Activated CD8-positive, alpha-beta memory T cell treated with anti-CD3 and anti-CD28 coated beads for 1 hour (primary cell): ENCODE measurements at regions not wholly inside any gene's neighbourhood (a gene's known extent, or its start where the extent isn't known, plus 50 kb on each side); places are given as distances from the start of the nearest gene placed in this dataset.
"Not testable (repeated sequence)": the region's sequence is repeated elsewhere in the genome, so short reads cannot be mapped to it uniquely, and the experiment has no call there.

Source experiments
- DNase-seq, 2 donors: peaks; one replicate each; pipeline ENCODE4 v3.0.0-alpha.2; 2020; ENCODE audit warnings: low read depth in 1 of 2; ENCODE audit errors: extremely low read depth in 1 of 2

DNA sequence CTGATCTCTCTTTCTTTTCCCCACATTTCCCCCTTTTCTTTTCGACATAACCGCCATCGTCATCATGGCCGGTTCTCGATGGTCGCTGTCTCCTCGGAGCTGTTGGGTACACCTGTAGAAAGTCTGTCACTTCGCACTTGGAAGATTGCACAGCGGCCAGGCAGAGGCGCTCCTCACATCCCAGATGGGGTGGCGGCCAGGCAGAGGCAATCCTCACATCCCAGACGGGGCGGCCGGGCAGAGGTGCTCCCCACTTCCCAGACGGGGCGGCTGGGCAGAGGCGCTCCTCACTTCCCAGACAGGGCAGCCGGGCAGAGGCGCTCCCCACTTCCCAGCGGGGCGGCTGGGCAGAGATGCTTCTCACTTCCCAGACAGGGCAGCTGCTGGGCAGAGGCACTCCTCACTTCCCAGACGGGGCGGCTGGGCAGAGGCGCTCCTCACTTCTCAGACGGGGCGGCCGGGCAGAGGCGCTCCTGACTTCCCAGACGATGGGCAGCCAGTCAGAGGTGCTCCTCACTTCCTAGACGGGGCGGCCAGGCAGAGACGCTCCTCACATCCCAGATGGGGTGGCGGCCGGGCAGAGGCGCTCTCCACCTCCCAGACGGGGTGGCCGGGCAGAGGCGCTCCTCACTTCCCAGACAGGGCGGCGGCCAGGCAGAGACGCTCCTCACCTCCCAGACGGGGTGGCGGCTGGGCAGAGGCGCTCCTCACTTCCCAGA, 110.7 kb downstream of the C5orf15 start:
- not testable (repeated sequence) for DNase-seq

DNA sequence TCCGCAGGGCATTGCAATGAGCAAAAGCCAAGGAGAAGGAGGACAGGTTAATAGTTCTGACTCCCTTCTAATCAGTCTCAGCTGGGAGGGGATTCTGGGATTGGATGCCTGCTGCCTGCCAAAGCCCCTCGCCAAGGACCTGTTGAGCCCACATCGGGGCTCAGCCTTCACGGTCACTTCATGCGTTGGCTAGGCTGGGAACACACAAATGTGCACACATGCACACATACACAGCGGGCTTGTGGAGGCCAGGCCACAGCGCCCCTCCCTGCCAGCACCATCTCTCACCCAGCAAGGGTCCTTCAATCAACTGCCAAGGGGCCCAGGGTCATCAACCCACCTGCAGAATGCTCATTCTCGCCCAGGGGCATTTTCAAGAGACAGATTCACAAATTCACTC, 113.9 kb downstream of the C5orf15 start:
- DNase-seq: no peak

DNA sequence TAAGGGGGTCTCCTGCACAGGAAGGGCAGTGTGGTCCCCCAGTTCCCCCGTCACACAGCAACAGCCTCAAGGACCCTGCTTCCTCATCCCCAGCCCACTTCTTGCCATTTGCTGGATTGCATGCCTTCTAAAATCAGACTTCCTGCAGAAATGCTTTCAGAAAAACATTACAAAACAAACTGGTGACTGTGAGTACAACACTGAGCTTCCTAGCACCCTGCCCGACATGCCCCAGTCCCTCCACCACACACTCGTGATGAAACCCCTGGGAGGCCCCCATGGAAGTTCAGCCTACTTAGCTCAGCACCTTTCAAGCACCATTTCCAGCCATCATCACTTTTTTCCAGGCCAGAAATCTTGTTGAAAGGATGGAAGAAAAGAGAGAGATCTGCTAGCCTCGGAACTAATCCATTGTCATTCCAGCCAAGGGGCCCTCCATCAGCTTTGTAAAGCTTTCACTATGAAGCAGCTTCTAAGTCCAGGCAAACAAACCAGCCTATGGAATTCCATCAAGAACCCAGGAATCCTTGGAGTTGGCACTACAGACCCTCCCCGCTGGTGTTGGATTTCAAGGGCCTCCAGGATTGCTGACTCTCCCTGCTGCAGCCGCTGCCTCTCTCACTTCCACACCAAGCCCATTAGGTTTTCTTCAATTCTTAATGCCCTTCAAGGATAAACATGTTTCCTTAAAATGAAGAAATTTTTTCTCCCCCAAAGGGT, 114.6 kb downstream of the C5orf15 start:
- no peak for DNase-seq

DNA sequence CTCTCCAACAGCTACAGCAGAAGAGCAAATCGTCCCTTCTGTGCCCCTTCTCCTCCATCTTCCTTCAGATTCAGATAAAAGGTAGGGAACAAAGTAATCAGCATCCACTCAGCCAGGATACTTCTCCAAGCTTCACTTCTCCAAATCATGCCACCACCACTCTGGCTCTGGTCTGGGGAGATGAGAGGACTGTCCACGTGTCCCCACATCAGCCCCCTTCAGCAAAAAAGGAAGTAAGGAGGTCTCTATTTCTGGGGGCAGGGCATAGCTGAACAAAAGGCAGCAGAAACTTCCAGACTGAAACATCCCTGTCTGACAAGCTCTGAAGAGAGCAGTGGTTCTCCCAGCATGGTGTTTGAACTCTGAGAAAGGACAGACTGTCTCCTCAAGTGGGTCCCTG, 116.9 kb downstream of the C5orf15 start:
- DNase-seq: no peak

DNA sequence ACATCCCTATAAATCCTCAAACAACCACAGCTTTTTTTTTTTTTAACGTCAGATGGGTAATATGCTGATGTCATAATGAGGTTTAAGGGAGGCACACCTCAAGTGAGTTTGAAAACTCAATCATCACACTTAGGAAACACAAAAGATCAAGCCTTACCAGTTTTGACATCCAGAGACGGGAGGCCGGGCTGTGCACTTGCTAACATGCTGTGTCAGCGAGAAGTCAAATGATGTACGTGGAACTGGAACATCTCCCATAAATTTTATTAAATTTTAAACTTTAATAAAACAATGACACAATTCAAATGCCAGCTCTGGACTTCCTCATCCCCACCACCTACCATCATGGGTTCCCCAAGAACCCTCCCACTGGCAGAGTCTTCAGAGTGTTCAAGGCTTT, 117.6 kb downstream of the C5orf15 start:
- no peak for DNase-seq

DNA sequence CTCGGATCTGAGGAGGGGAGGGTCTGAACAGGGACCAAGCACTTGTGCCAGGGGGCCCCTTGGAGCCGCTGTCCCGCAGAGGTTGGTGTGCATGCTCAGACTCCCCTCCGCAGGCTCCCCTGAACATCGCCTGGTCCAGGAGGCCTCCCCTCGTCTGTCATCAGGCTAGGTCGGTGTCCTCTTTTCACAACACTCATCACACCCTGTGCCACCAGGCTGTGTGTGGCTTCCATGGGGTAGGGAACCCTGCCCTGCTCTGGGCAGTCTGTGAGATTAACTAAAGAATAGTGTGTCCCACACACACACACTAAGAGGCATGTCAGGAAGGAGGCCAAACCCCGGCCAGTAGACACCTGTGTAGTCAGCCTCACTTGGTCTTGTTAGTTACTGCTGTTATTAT, 119.3 kb downstream of the C5orf15 start:
- DNase-seq: no peak

DNA sequence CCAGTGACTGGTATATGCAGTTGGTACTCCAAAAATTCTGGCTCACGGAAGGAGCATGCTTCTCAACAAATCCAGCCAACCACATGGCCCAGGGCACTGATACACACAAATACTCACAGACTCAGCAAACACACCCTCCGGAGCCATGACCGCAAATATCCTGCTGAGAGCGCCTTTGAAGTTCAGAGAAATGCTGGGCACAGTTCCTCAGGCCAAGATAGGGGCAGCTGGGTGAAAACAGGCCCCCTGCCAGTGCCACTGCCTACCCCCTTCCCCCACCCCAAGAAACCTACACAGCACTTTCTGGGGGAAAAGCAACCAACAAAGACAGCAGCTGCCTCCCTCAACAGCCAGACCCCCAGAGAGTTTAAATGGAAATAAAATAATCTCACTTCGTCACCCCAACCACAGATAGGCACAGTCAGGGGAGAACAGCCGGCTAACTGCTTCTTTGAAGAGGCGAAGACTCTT, 120.0 kb downstream of the C5orf15 start:
- no peak for DNase-seq

DNA sequence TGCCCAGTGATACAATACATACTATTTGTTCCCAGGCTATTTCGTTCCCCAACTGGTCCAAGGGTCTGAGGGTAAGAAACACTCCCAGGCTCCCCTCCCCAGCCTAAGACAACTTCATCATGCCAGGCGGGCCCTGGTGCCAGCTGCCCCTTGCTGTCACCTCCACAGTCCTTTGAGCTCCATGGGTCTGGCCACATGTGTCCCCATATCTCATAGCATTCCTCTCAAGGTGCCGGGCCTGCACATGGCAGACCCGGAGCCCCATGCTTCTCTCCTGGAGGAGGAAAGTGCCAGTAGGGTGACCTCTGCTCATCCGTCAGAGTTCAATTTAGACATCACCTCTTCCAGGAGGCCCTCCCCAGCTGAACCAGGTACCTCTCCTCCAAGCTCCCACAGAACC, 120.5 kb downstream of the C5orf15 start:
- DNase-seq: no peak

DNA sequence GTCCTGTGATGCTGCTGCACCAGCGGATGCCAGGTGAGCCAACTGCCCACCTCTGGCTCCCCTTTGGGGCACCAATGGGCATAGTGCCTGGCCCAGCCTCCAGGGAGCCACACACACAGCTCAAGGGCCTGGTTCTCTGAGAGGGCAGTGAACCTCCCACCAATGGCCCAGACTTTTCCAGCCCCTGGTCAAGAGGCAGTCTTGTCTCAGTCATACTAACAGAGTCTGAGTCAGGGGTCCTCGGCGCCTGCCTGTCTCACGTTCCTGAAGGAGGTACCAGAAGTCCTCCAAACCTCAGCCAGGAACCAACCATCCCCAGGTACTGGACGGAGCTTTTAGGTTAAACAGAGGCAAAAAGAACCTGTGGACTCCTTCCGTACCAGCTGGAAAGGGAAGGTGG, 121.1 kb downstream of the C5orf15 start:
- no peak for DNase-seq

DNA sequence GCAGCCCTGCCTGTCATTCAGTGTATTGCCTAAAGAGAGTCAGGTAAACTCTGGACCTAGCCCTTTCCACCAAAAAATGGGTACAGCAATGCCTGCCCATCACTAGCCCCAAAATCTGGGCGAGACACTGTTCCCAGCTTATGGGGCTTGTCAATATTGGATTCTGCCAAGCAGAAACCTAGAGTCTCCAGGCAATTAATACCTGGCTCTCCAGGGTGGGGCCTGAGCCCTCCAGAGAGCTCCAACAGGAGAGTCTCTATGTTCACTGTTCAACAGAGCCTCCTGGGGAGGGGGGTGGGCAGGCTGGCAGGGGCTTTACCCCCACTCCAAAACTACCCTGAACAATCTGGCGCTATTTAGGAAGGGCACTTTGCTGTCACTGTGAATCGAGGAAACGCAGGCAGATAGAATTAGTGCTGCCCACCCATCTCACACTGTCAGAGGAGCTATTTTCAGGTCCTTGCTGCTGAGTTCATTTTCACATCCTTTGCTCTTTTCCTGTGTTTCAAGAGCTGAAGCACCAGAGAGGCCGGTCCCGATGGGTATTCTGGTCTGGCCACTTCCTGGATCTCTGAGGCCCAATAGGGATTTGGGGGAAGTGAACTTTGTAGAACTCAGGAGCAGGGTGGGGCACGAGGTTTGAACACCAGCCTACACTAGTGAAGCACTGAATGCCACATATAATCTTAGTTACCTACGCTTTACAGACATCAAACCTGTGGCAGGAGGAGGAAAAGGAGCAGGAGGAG, 121.8 kb downstream of the C5orf15 start:
- DNase-seq: no peak

DNA sequence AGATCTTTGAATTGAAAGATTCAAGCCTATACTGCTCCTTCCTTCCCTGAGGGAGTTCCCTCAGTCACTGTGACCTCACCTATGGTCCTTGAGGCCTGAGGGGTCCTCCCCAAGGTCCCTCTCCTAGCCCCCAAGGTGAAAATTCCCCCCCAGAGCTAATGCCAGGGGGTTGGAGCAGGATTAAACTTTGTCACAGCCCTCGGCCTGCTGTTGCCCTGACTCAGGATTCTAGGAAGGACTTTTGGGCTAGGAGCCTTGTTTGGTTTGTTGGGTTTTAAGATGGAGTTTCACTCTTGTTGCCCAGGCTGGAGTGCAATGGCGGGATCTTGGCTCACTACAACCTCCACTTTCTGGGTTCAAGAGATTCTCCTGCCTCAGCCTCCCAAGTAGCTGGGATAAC, 123.2 kb downstream of the C5orf15 start:
- no peak for DNase-seq

DNA sequence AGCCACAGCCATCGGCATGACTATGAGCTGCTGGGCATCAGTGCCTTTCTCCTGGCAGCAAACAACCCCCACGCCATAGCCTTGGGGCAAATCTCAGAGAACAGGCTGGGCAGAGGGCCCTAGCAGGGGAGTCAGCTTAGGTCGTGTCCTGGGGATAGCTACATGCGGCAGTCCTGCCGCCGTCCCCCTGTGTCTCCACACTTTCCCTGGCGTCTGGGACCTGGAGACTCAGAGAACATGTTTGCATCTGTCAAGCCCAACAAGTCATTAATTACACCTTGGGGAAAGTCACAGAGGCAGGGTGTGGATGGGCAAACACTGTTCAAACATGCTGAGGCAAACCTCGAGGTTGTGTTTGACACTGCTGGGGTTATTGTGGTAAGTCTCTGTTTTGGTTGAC, 123.6 kb downstream of the C5orf15 start:
- DNase-seq: no peak

DNA sequence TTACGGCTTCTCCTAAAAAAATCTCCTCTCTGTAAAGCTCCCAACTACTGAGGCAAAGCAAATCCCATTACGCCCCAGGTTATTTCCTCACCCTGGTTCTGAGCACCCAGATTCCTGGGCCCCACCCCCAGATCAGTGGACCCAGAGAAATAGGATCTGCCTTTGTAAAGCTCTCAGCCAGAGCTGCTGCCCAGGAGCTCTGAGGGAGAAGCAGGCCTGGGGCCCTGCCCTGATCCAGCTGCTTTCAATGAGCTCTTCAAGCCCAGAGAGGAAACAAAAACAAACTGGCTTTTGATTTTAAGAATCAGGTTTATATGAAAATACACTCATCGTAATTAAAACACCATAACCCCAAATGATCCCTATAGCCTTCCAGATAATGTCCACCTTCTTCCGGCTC, 124.5 kb downstream of the C5orf15 start:
- DNase-seq: no peak

DNA sequence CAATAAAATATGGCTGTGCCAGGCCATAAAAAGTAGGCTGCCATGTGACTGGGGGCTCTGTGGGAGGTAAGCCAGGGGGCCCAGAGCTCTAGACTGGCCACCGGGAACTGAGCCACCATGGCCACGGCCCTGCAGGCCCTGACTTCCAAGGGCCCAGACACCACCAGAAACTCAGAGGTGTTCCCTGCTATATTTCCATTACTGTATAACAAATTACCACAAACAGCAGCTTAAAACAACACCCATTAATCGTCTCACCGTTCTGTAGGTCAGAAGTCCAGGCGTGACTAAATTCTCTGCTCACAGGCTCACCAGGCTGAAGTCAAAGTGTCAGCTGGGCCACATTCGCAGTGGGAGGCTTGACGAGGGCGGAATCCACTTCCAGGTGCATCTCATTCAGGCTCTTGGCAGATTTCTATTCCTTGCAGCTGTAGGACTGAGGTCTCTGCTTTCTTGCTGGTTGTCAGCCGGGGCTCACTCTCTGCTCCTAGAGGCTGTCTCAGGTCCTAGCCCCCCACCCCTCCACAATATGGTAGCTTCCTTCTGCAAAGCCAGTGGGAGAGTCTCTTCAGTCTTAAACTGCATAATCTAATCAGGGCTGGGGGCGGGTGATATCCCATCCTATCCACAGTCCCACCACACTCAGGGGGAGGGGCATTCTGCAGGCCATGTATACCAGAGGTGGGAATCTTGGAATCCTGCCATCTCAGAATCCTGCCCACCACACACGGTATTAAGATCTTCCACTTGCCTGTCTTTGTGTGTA, 125.4 kb downstream of the C5orf15 start:
- no peak for DNase-seq

DNA sequence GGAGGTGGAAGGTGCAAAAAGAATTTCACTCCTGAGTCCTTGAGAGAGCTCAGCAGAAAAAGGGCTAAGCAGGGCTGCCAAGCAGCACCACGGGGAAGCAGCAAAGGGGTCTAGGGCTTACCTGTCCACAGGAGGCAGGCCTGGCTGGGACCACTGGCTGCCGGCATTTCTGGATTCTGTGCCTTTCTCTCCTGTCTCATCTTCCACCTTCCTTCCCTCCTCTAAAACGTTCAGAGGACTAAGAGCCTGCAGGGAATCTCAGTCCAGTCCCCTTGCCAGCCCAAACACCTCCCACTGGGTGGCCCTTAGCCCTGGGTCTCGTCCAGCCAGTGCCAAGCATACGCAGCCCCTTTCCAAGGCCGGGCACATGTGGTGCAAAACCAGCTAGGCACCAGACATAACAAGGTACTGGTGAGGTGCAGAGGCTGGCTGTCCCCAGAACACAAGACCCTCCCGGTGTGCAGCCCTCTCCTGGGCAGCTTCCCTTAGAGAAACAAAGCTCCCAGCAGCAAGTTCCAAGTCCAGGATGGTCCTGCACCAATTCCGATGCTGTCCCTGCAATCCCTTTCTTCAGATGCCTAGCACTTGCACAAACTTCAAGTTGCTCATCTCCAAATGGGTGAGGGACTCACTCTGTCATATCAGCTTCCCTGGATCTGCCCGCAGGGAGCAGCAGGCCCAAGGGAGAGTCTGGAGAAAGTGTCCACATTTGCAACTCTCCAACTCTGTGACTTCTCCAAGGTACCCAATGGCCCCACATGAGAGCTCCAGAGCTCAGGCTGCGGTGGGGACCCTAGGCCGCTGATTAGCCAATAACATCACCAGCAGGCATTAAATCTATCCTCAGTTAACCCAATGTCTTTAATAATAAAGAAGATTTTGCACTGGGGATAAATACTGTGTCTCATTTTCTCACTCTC, 126.3 kb downstream of the C5orf15 start:
- DNase-seq: no peak

DNA sequence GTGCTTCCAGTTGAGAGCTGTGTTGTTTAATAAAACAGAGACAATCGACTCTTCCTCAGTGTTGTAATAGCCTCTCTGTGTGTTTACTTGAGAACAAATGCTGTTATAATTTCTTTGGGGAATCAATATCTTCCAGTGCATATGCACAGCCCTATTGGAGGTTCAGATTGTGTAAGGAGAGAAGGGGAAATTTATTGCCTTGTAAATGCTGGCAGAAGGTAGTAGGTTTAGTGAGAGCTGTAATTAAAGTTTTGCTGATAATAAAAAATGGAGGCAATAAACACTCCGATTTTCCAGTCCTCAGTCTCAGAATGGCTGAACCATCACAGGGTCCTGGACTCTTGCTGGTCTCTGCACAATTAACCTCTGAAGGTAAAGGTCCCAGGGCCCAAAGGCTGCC, 128.3 kb downstream of the C5orf15 start:
- no peak for DNase-seq

DNA sequence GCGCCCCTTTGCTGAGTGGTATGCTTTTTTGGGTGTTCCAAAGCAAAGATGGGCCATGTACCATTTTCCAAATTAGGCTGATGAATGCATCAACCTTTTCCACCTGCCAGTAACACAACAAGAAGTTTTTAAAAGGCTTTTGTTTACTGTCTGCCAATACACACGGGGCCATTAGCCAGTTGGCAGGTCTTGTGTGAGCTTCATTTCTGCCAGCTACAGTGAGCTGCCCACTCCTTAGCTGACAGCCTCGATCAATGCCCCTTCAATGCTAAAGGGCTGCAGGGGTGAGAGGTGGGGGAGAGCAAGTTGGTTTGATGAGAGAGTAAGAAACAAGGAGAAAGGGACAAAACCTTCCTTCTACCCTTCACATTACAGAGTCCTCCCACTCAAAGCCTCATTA, 128.7 kb downstream of the C5orf15 start:
- DNase-seq: no peak

DNA sequence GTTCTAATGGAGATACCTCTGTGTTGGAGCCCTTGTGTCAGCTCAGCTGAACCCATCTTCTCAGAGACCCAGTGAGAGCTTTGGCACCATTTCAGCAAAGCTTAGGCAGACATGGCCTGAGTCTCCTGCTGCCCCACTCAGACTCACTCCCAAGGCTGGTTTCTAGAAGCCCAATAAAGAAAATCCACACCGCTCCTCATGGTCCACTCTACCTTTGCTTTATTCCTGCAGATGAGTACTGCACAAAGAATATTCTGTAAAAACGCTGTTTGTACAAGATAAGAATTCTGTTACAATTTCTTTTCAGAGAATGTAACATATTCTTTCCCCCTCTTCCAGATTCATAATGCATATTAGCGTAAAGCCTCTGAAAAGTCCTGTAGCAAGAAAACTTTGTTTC, 129.3 kb downstream of the C5orf15 start:
- no peak for DNase-seq

DNA sequence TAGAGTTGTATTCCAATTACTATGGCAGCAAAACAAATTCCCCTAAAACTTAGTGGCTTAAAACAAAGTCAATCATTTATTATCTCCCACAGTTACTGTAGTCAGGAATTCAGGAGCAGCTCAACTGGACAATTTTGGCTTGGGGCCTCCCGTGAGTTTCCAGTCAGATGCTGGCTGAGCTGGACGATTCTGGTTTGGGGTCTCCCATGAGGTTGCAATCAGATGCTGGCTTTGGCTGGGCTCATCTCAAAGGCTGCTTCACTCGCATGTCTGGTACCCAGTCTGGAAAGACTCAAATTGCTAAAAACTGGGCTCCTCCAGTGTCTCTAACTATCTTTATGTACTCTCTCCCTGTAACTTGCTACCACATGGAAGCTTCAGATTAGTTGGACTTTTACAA, 130.1 kb downstream of the C5orf15 start:
- no peak for DNase-seq
